GM18505 (cell line): ENCODE measurements at regions not wholly inside any gene's neighbourhood (a gene's known extent, or its start where the extent isn't known, plus 50 kb on each side); places are given as distances from the start of the nearest gene placed in this dataset.

Experiments
- ATAC-seq: cut with Tn5 transposase; IDR thresholded peaks from one replicate; pipeline ENCODE4 v1.9.1; 2021; ENCODE audit not compliant: unreplicated experiment
- POLR2A ChIP-seq: IDR thresholded peaks from 4 replicates; pipeline ENCODE4 v1.6.1; 2011; ENCODE audit warnings: borderline replicate concordance; ENCODE audit not compliant: insufficient read depth, insufficient read length; ENCODE audit errors: extremely low read depth

GRCh38 chr9:105172436-105172835 is 72.0 kb upstream of the SLC44A1 start:
- no peak for ATAC-seq
- no peak for TF ChIP-seq POLR2A

- ATAC-seq: no peak
- no peak for TF ChIP-seq POLR2A
These were observed 71.1 kb upstream of the SLC44A1 start for GRCh38 chr9:105173306-105173705.

- no peak for TF ChIP-seq POLR2A
- ATAC-seq: no peak
These were observed 70.6 kb upstream of the SLC44A1 start for GRCh38 chr9:105173826-105174225.

- no peak for TF ChIP-seq POLR2A
- no peak for ATAC-seq
These were observed 68.3 kb upstream of the SLC44A1 start for GRCh38 chr9:105176194-105176593.

GRCh38 chr9:105178076-105178475 is 66.4 kb upstream of the SLC44A1 start:
- no peak for ATAC-seq
- TF ChIP-seq POLR2A: no peak

- no peak for TF ChIP-seq POLR2A
- ATAC-seq: no peak
These were observed 56.7 kb upstream of the SLC44A1 start for GRCh38 chr9:105187781-105188180.

GRCh38 chr9:105188746-105189145 is 55.7 kb upstream of the SLC44A1 start:
- TF ChIP-seq POLR2A: no peak
- no peak for ATAC-seq

GRCh38 chr9:105191508-105192121 is 52.8 kb upstream of the SLC44A1 start:
- ATAC-seq: no peak
- no peak for TF ChIP-seq POLR2A

- ATAC-seq: no peak
- TF ChIP-seq POLR2A: no peak
These were observed 50.9 kb upstream of the SLC44A1 start for GRCh38 chr9:105193560-105193959.

- no peak for ATAC-seq
- no peak for TF ChIP-seq POLR2A
These were observed 50.2 kb upstream of the SLC44A1 start for GRCh38 chr9:105194234-105194633.
